ENCODE measurements at regions not wholly inside any gene's neighbourhood (a gene's known extent, or its start where the extent isn't known, plus 50 kb on each side); places are given as distances from the start of the nearest gene placed in this dataset.
A peak's percentile ranks its signal among the peaks of the same experiment; 100 is the strongest.
"Not testable (repeated sequence)": the region's sequence is repeated elsewhere in the genome, so short reads cannot be mapped to it uniquely, and the experiment has no call there.

GRCh38 chr17:77834170-77835115, 124.1 kb upstream of the TNRC6C start:
- peak in 1 of 2 experiments; percentile 37 for DNase-seq (ENCODE audit: low read depth in 2 of 2)

- no peak for DNase-seq (ENCODE audit: low read depth in 2 of 2)
Observed at GRCh38 chr17:77836557-77837041, 121.9 kb upstream of the TNRC6C start.

GRCh38 chr17:77837072-77837471, 121.4 kb upstream of the TNRC6C start:
- DNase-seq (ENCODE audit: low read depth in 2 of 2), result not testable (repeated sequence)

GRCh38 chr17:77837917-77838316, 120.6 kb upstream of the TNRC6C start:
- DNase-seq (ENCODE audit: low read depth in 2 of 2), result no peak

- DNase-seq (ENCODE audit: low read depth in 2 of 2), result no peak
Observed at GRCh38 chr17:77838748-77839697, 119.5 kb upstream of the TNRC6C start.

GRCh38 chr17:77839698-77840512, 118.6 kb upstream of the TNRC6C start:
- DNase-seq (ENCODE audit: low read depth in 2 of 2), result no peak

- DNase-seq (ENCODE audit: low read depth in 2 of 2), result no peak
Observed at GRCh38 chr17:77840513-77841165, 117.9 kb upstream of the TNRC6C start.

- no peak for DNase-seq (ENCODE audit: low read depth in 2 of 2)
Observed at GRCh38 chr17:77841742-77842527, 116.6 kb upstream of the TNRC6C start.

GRCh38 chr17:77842528-77843147, 115.9 kb upstream of the TNRC6C start:
- DNase-seq (ENCODE audit: low read depth in 2 of 2), result peak; percentile 55 to 67

- DNase-seq (ENCODE audit: low read depth in 2 of 2), result peak in 1 of 2 experiments; percentile 50
Observed at GRCh38 chr17:77843255-77843895, 115.1 kb upstream of the TNRC6C start.

GRCh38 chr17:77843896-77844295, 114.6 kb upstream of the TNRC6C start:
- no peak for DNase-seq (ENCODE audit: low read depth in 2 of 2)

GRCh38 chr17:77844681-77845080, 113.8 kb upstream of the TNRC6C start:
- DNase-seq (ENCODE audit: low read depth in 2 of 2), result no peak

GRCh38 chr17:77845541-77846225, 112.8 kb upstream of the TNRC6C start:
- DNase-seq (ENCODE audit: low read depth in 2 of 2), result no peak

- DNase-seq (ENCODE audit: low read depth in 2 of 2), result no peak
Observed at GRCh38 chr17:77846531-77847085, 111.9 kb upstream of the TNRC6C start.

- no peak for DNase-seq (ENCODE audit: low read depth in 2 of 2)
Observed at GRCh38 chr17:77847221-77848085, 111.0 kb upstream of the TNRC6C start.

- no peak for DNase-seq (ENCODE audit: low read depth in 2 of 2)
Observed at GRCh38 chr17:77848257-77848656, 110.2 kb upstream of the TNRC6C start.

GRCh38 chr17:77849239-77849638, 109.3 kb upstream of the TNRC6C start:
- DNase-seq (ENCODE audit: low read depth in 2 of 2), result no peak

Data from fibroblast of skin of left quadriceps (primary cell).